ENCODE measurements at regions not wholly inside any gene's neighbourhood (a gene's known extent, or its start where the extent isn't known, plus 50 kb on each side); places are given as distances from the start of the nearest gene placed in this dataset.
"Not testable (repeated sequence)": the region's sequence is repeated elsewhere in the genome, so short reads cannot be mapped to it uniquely, and the experiment has no call there.

- DNase-seq: not testable (repeated sequence)
These were observed 167.0 kb downstream of the FOXD2 start for GRCh38 chr1:47604869-47605268.

- DNase-seq: no peak
These were observed 170.5 kb downstream of the FOXD2 start for GRCh38 chr1:47608296-47608875.

- DNase-seq: no peak
These were observed 174.1 kb downstream of the FOXD2 start for GRCh38 chr1:47611992-47612391.

GRCh38 chr1:47612819-47613218 lies 175.0 kb downstream of the FOXD2 start:
- no peak for DNase-seq

- no peak for DNase-seq
These were observed 178.2 kb downstream of the FOXD2 start for GRCh38 chr1:47616036-47616435.

GRCh38 chr1:47616906-47617305 lies 179.1 kb downstream of the FOXD2 start:
- no peak for DNase-seq

- no peak for DNase-seq
These were observed 179.8 kb downstream of the FOXD2 start for GRCh38 chr1:47617381-47618221.

- no peak for DNase-seq
These were observed 180.4 kb downstream of the FOXD2 start for GRCh38 chr1:47618222-47618720.

- no peak for DNase-seq
These were observed 181.0 kb downstream of the FOXD2 start for GRCh38 chr1:47618830-47619229.

- no peak for DNase-seq
These were observed 183.6 kb downstream of the FOXD2 start for GRCh38 chr1:47621483-47621882.

GRCh38 chr1:47621977-47622376 lies 184.1 kb downstream of the FOXD2 start:
- DNase-seq: no peak

GRCh38 chr1:47622776-47623556 lies 185.1 kb downstream of the FOXD2 start:
- no peak for DNase-seq

- DNase-seq: no peak
These were observed 185.7 kb downstream of the FOXD2 start for GRCh38 chr1:47623557-47623940.

GRCh38 chr1:47624531-47624930 lies 186.7 kb downstream of the FOXD2 start:
- DNase-seq: no peak

- no peak for DNase-seq
These were observed 189.2 kb downstream of the FOXD2 start for GRCh38 chr1:47627016-47627415.

- DNase-seq: no peak
These were observed 189.9 kb downstream of the FOXD2 start for GRCh38 chr1:47627471-47628370.

- DNase-seq: no peak
These were observed 191.4 kb downstream of the FOXD2 start for GRCh38 chr1:47629201-47629600.

GRCh38 chr1:47630346-47630745 lies 192.5 kb downstream of the FOXD2 start:
- no peak for DNase-seq

GRCh38 chr1:47631411-47631995 lies 193.7 kb downstream of the FOXD2 start:
- DNase-seq: no peak

- DNase-seq: no peak
These were observed 197.3 kb downstream of the FOXD2 start for GRCh38 chr1:47635111-47635510.

GRCh38 chr1:47635597-47635996 lies 197.8 kb downstream of the FOXD2 start:
- no peak for DNase-seq

GRCh38 chr1:47637111-47637685 lies 199.4 kb downstream of the FOXD2 start:
- DNase-seq: no peak

All from NCI-H748 treated with DMSO at 0.1 percent for 48 hours (cell line).